H1 (cell line): ENCODE measurements at regions not wholly inside any gene's neighbourhood (a gene's known extent, or its start where the extent isn't known, plus 50 kb on each side); places are given as distances from the start of the nearest gene placed in this dataset.

ENCODE experiments used
- CTCF ChIA-PET: fragments of 300-600 bp; sonication (Branson Sonifier 250); formaldehyde crosslinking; loops from one replicate; lab custom pipeline; 2021; ENCODE audit not compliant: partially characterized antibody; lab: Charles Lee
- POLR2A ChIA-PET: fragments of 300-600 bp; sonication (Branson Sonifier 250); formaldehyde crosslinking; loops from one replicate; lab custom pipeline; 2021; ENCODE audit warnings: inconsistent platforms; ENCODE audit not compliant: partially characterized antibody; lab: Charles Lee
- DNase-seq, 2 experiments: peaks; one replicate each; pipeline versions ENCODE4 v3.0.0 to v3.0.0-alpha.2; 2010 to 2022; ENCODE audit warnings: low spot score in 2 of 2, low read depth in 1 of 2, mixed read lengths in 1 of 2
- FAIRE-seq: peaks from 2 replicates; lab custom pipeline; 2011; peaks lifted over from hg19 to GRCh38; lab: Jason Lieb, UNC
- H2AFZ ChIP-seq: 2 replicates; pipeline ENCODE4 v1.8.1; 2012; ENCODE audit warnings: low read length, inconsistent platforms
- H2AK5ac ChIP-seq: 2 replicates; pipeline ENCODE4 v1.6.1; 2013; ENCODE audit warnings: low read depth, low read length
- H2BK120ac ChIP-seq: replicated peaks from 2 replicates; pipeline ENCODE3; 2013; ENCODE audit warnings: low read depth, low read length, inconsistent platforms
- H2BK12ac ChIP-seq: 2 replicates; pipeline ENCODE4 v1.6.1; 2013; ENCODE audit warnings: low read depth, low read length
- H2BK15ac ChIP-seq: 2 replicates; pipeline ENCODE4 v1.6.1; 2013; ENCODE audit warnings: low read length
- H2BK20ac ChIP-seq: 2 replicates; pipeline ENCODE4 v1.6.1; 2013; ENCODE audit warnings: low read length
- H2BK5ac ChIP-seq: 2 replicates; pipeline ENCODE4 v1.6.1; 2013; ENCODE audit warnings: low read depth, low read length
- H3K14ac ChIP-seq: 2 replicates; pipeline ENCODE4 v1.6.1; 2013; ENCODE audit warnings: inconsistent platforms; ENCODE audit not compliant: insufficient read length
- H3K18ac ChIP-seq: 2 replicates; pipeline ENCODE4 v1.6.1; 2013; ENCODE audit warnings: low read length; ENCODE audit errors: extremely low read depth
- H3K23ac ChIP-seq: 2 replicates; pipeline ENCODE4 v1.6.1; 2013; ENCODE audit warnings: inconsistent platforms; ENCODE audit not compliant: insufficient read length
- H3K23me2 ChIP-seq: 2 replicates; pipeline ENCODE4 v1.6.1; 2013; ENCODE audit warnings: low read depth, low read length
- H3K27ac ChIP-seq: 2 replicates; pipeline ENCODE4 v1.6.1; 2011; ENCODE audit warnings: low read depth, low read length, inconsistent platforms
- H3K27me3 ChIP-seq, 4 experiments: replicated peaks in 1 of 4; 1 replicate in 1 of 4; 2 replicates in 3 of 4; pipeline versions ENCODE4 v1.6.1 to v1.8.1; 2011 to 2013; ENCODE audit warnings: low read length in 3 of 4, mild to moderate bottlenecking in 3 of 4, inconsistent platforms in 2 of 4, mixed read lengths in 2 of 4, moderate library complexity in 1 of 4; ENCODE audit not compliant: control insufficient read depth in 3 of 4, insufficient read depth in 3 of 4; ENCODE audit errors: extremely low read depth in 1 of 4
- H3K36me3 ChIP-seq, 4 experiments: 2 replicates each; pipeline versions ENCODE4 v1.6.1 to v1.8.1; 2011 to 2013; ENCODE audit warnings: mild to moderate bottlenecking in 4 of 4, low read length in 3 of 4, moderate library complexity in 2 of 4, control low read depth in 1 of 4, inconsistent platforms in 1 of 4; ENCODE audit not compliant: insufficient read depth in 4 of 4, control insufficient read depth in 2 of 4
- H3K4ac ChIP-seq: replicated peaks from 2 replicates; pipeline ENCODE3; 2013; ENCODE audit warnings: low read length, low read depth, mixed read lengths, inconsistent platforms; ENCODE audit not compliant: insufficient read length
- H3K4me1 ChIP-seq, 4 experiments: replicated peaks in 1 of 4; 1 replicate in 1 of 4; 2 replicates in 3 of 4; pipeline versions ENCODE4 v1.6.1 to v1.8.1; 2011 to 2013; ENCODE audit warnings: low read length in 3 of 4, inconsistent platforms in 2 of 4, mixed read lengths in 1 of 4; ENCODE audit not compliant: insufficient read depth in 4 of 4, control insufficient read depth in 3 of 4
- H3K4me2 ChIP-seq, 2 experiments: 2 replicates each; pipeline versions ENCODE4 v1.6.1 to v1.8.1; 2011 to 2013; ENCODE audit warnings: low read depth in 2 of 2, low read length in 2 of 2, control low read depth in 1 of 2, inconsistent platforms in 1 of 2, mild to moderate bottlenecking in 1 of 2; ENCODE audit not compliant: insufficient read depth in 1 of 2
- H3K4me3 ChIP-seq, 4 experiments: fragments of 200-600, 300-600 bp in 1 of 4; sonication (generic), shearing (Covaris generic), sonication (Bioruptor Twin) in 1 of 4; 2 replicates each; pipeline versions ENCODE4 v1.5.1 to v1.8.1; 2011 to 2016; ENCODE audit warnings: low read length in 4 of 4, low read depth in 3 of 4, control low read depth in 2 of 4, inconsistent platforms in 2 of 4, mild to moderate bottlenecking in 2 of 4, mixed read lengths in 1 of 4, moderate library complexity in 1 of 4; ENCODE audit not compliant: insufficient read depth in 2 of 4; ENCODE audit errors: extremely low read depth in 1 of 4
- H3K56ac ChIP-seq: replicated peaks from 2 replicates; pipeline ENCODE3; 2013; ENCODE audit warnings: low read depth, mild to moderate bottlenecking, mixed read lengths, low read length, inconsistent platforms; ENCODE audit not compliant: insufficient read length
- H3K79me1 ChIP-seq: 2 replicates; pipeline ENCODE4 v1.6.1; 2013; ENCODE audit warnings: low read depth, low read length, control low read depth
- H3K79me2 ChIP-seq, 2 experiments: 2 replicates each; pipeline versions ENCODE4 v1.6.1 to v1.8.1; 2012 to 2013; ENCODE audit warnings: low read length in 2 of 2, mild to moderate bottlenecking in 2 of 2, inconsistent platforms in 1 of 2; ENCODE audit not compliant: insufficient read depth in 2 of 2, control insufficient read depth in 1 of 2
- H3K9ac ChIP-seq, 4 experiments: replicated peaks in 1 of 4; 1 replicate in 1 of 4; 2 replicates in 3 of 4; pipeline versions ENCODE4 v1.6.1 to v1.8.1; 2011 to 2013; ENCODE audit warnings: low read depth in 3 of 4, low read length in 3 of 4, control low read depth in 2 of 4, mild to moderate bottlenecking in 2 of 4, moderate library complexity in 2 of 4, inconsistent platforms in 1 of 4; ENCODE audit errors: extremely low read depth in 1 of 4
- H3K9me3 ChIP-seq, 2 experiments: 2 replicates each; pipeline versions ENCODE4 v1.6.1 to v1.8.1; 2012 to 2013; ENCODE audit warnings: mild to moderate bottlenecking in 2 of 2, moderate library complexity in 2 of 2, control low read depth in 1 of 2, inconsistent platforms in 1 of 2, low read depth in 1 of 2, low read length in 1 of 2, mixed read lengths in 1 of 2; ENCODE audit not compliant: insufficient read depth in 2 of 2
- H4K20me1 ChIP-seq, 2 experiments: replicated peaks in 1 of 2; 2 replicates each; pipeline versions ENCODE3 to v1.8.1; 2011 to 2013; ENCODE audit warnings: inconsistent platforms in 2 of 2, low read length in 2 of 2, mild to moderate bottlenecking in 1 of 2; ENCODE audit not compliant: insufficient read depth in 2 of 2, control insufficient read depth in 1 of 2
- H4K5ac ChIP-seq: 2 replicates; pipeline ENCODE4 v1.6.1; 2013; ENCODE audit warnings: low read length, low read depth, mixed read lengths, inconsistent platforms; ENCODE audit not compliant: insufficient read length
- H4K8ac ChIP-seq: 2 replicates; pipeline ENCODE4 v1.8.0; 2013; ENCODE audit warnings: mild to moderate bottlenecking, moderate library complexity, low read length, inconsistent platforms; ENCODE audit not compliant: insufficient read depth; ENCODE audit errors: extremely low read depth
- H4K91ac ChIP-seq: replicated peaks from 2 replicates; pipeline ENCODE3; 2013; ENCODE audit warnings: low read length, mixed read lengths, inconsistent platforms; ENCODE audit not compliant: insufficient read length
- ASH2L ChIP-seq: fragments of 200-600, 300-600 bp; sonication (generic); IDR thresholded peaks from one replicate; pipeline ENCODE4 v1.7.1; 2017; ENCODE audit warnings: low read length
- CHD2 ChIP-seq: IDR thresholded peaks from 2 replicates; pipeline ENCODE4 v1.6.1; 2012; ENCODE audit warnings: low read length, improper control_type of control experiment
- EGR1 ChIP-seq: IDR thresholded peaks from 2 replicates; pipeline ENCODE4 v1.6.1; 2011; ENCODE audit warnings: low read depth, low read length, borderline replicate concordance
- EP300 ChIP-seq, 2 experiments: IDR thresholded peaks; 1 replicate in 1 of 2; 2 replicates in 1 of 2; pipeline ENCODE4 v1.6.1; 2011 to 2012; ENCODE audit warnings: low read depth in 2 of 2, low read length in 2 of 2, mild to moderate bottlenecking in 2 of 2, borderline replicate concordance in 1 of 2, inconsistent platforms in 1 of 2, moderate library complexity in 1 of 2
- MAFK ChIP-seq: IDR thresholded peaks from 2 replicates; pipeline ENCODE4 v1.6.1; 2012; ENCODE audit warnings: low read depth, mild to moderate bottlenecking, improper control_type of control experiment, low read length
- SP1 ChIP-seq: IDR thresholded peaks from 2 replicates; pipeline ENCODE4 v1.6.1; 2011; ENCODE audit warnings: low read depth, low read length
- WGBS, 2 experiments: shearing (Covaris generic) in 1 of 2; methylation state at CpG; one replicate each; pipeline versions ENCODE4 v1.1.6 to v1.1.7; 2013 to 2015; ENCODE audit warnings: low lambda C conversion rate in 2 of 2, mixed read lengths in 2 of 2, inconsistent platforms in 1 of 2, low coverage in 1 of 2, missing lambda C conversion rate in 1 of 2; ENCODE audit not compliant: insufficient replicate concordance in 2 of 2, insufficient coverage in 1 of 2, insufficient read length in 1 of 2; ENCODE audit errors: extremely low coverage in 1 of 2, missing lambda C conversion rate in 1 of 2; 5-methylcytosine and 5-hydroxymethylcytosine counted together

DNA sequence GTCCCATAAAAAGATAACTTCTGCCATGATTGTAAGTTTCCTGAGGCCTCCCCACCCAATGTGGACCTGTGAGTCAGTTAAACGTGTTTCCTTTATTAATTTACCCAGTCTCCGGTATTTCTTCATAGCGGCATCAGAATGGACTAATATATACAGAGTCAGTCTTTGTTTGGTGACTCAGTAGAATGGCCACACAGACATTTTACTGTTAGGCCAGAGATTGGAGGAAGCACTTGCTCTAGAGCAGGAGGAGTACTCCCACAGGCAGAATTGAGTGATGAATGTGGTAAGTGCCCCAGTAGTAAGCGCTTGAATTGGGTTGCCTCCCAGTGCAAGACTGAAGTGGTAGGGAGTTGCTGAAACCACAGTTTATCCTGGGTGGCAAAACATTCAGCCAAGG is 149.5 kb upstream of the SMIM30 start:
- Histone ChIP-seq H3K14ac (no peak overlapping the region), H3K36me3 (no peaks in the 10 kb centered on the region), H3K9me3 (peaks cover 9 to 14% of the 10 kb centered on the region in 2 experiments), H2AK5ac (no peak overlapping the region), H3K4me1 (no peaks in the 10 kb centered on the region), H2AFZ (no peak overlapping the region), H3K9ac (no peak overlapping the region), H4K20me1 (no peaks in the 10 kb centered on the region), H4K5ac (no peak overlapping the region), H4K8ac (no peak overlapping the region)
- WGBS, 2 experiments: 91% methylated on average over 4 of the region's 4 CpGs; no CpG with 5 or more reads in 1 of the 2 experiments
- no peak for FAIRE-seq
- DNase-seq: no peak
- TF ChIP-seq CHD2 (no peak), EP300 (IDR thresholded peaks at IDR 0.05; ENCODE audit: borderline replicate concordance in 1 of 2, low read depth in 2 of 2, low read length in 2 of 2) (no peak), EGR1 (no peak), ASH2L (no peak), MAFK (no peak), SP1 (no peak)
- TF ChIP-seq, all 59 proteins: peak for 0
- ChIA-PET CTCF (no interaction called here), POLR2A (no interaction called here)
- H3K23me2 ChIP-seq: no peaks in the 10 kb centered on the region
- no peak overlapping the region for H2BK120ac ChIP-seq
- no peak overlapping the region for H3K56ac ChIP-seq
- no peak overlapping the region for H3K23ac ChIP-seq
- no peak overlapping the region for H3K18ac ChIP-seq
- H3K27ac ChIP-seq: no peak overlapping the region
- H3K4ac ChIP-seq: no peak overlapping the region
- no peak overlapping the region for H2BK20ac ChIP-seq
- no peaks in the 10 kb centered on the region for H3K79me1 ChIP-seq
- H2BK15ac ChIP-seq: no peak overlapping the region
- H3K79me2 ChIP-seq: no peaks in the 10 kb centered on the region
- no peak overlapping the region for H2BK5ac ChIP-seq
- no peak overlapping the region for H3K4me3 ChIP-seq
- H4K91ac ChIP-seq: no peak overlapping the region
- H3K27me3 ChIP-seq: no peaks in the 10 kb centered on the region
- H2BK12ac ChIP-seq: no peak overlapping the region
- no peak overlapping the region for H3K4me2 ChIP-seq
